ENCODE measurements at regions not wholly inside any gene's neighbourhood (a gene's known extent, or its start where the extent isn't known, plus 50 kb on each side); places are given as distances from the start of the nearest gene placed in this dataset.

GRCh38 chr4:111228874-111229273 lies 606.0 kb upstream of the PITX2 start:
- no peaks in the 10 kb centered on the region for H3K27me3 ChIP-seq (ENCODE audit: control insufficient read depth, insufficient read depth, low read length)
- H4K8ac ChIP-seq (ENCODE audit: low read depth in 2 of 2, low read length in 2 of 2), result 0 out of 4 replicates have a peak overlapping the region, but pooled peaks of 1 of the 2 experiments have one; percentile 22
- H3K23ac ChIP-seq (ENCODE audit: low read depth, low read length), result no peak overlapping the region
- H3K4me3 ChIP-seq (ENCODE audit: insufficient read depth, low read depth, low read length), result no peak overlapping the region
- peak; percentile 68 for ATAC-seq (ENCODE audit: low read depth)
- TF ChIP-seq ELK1 (IDR thresholded peaks at IDR 0.05; ENCODE audit: borderline replicate concordance, low read depth, low read length) (no peak), CEBPB (IDR thresholded peaks at IDR 0.05; ENCODE audit: low read depth, low read length) (peak; percentile 38), MAFK (IDR thresholded peaks at IDR 0.05; ENCODE audit: low read depth, low read length) (no peak), POLR2A (IDR thresholded peaks at IDR 0.05; ENCODE audit: low read depth, low read length) (no peak), SMC3 (IDR thresholded peaks at IDR 0.05; ENCODE audit: low read depth, low read length) (no peak)
- no TSS peak for BruUV-seq (replicated peaks)
- no peak overlapping the region for H3K27ac ChIP-seq (ENCODE audit: insufficient read depth, low read length)
- H2BK20ac ChIP-seq (ENCODE audit: low read depth, low read length), result 0 out of 2 replicates have a peak overlapping the region, but pooled peaks have one; percentile 16
- no peak overlapping the region for H2AFZ ChIP-seq (replicated peaks; ENCODE audit: low read length, poor library complexity)
- dilution Hi-C loops (cut with HindIII; ENCODE audit: low sequenced_read_pairs, unreplicated experiment) (no loop called here), intact Hi-C loops (cut with micrococcal nuclease) (no loop called here), in situ Hi-C loops (cut with MboI; ENCODE audit: low sequenced_read_pairs) (no loop called here)
- H3K4me1 ChIP-seq (ENCODE audit: control insufficient read depth, insufficient read depth, low read length), result peaks cover 5% of the 10 kb centered on the region; the same call in 1 of the 2 replicates
- H2BK15ac ChIP-seq (ENCODE audit: low read depth, low read length), result no peak overlapping the region
- peak; percentile 75 for DNase-seq
- H4K91ac ChIP-seq (ENCODE audit: insufficient read depth, low read depth, low read length), result no peak overlapping the region
- no peak overlapping the region for H2BK5ac ChIP-seq (ENCODE audit: low read depth, low read length, poor library complexity, severe bottlenecking)
- H3K14ac ChIP-seq (replicated peaks; ENCODE audit: low read depth, low read length), result no peak overlapping the region
- ChIA-PET CTCF (no interaction called here), POLR2A (ENCODE audit: unreplicated experiment) (no interaction called here)
- H2BK120ac ChIP-seq (ENCODE audit: low read depth, low read length), result no peak overlapping the region
- no peak overlapping the region for H3K9ac ChIP-seq (ENCODE audit: low read depth, low read length)
- H4K20me1 ChIP-seq (ENCODE audit: insufficient read depth, low read length), result no peaks in the 10 kb centered on the region
- no peaks in the 10 kb centered on the region for H3K36me3 ChIP-seq (ENCODE audit: control insufficient read depth, insufficient read depth, low read length)
- no peak overlapping the region for H4K5ac ChIP-seq (ENCODE audit: low read depth, low read length)
- no peak overlapping the region for H3K56ac ChIP-seq (ENCODE audit: extremely low read depth, insufficient read depth, low read length)
- no peak overlapping the region for H2AK9ac ChIP-seq (replicated peaks; ENCODE audit: low read depth, low read length, poor library complexity)
- no CpG with 5 or more reads among the region's 1 CpG for WGBS, 2 experiments (ENCODE audit: extremely low coverage in 2 of 2, insufficient read length in 1 of 2)
- 0 out of 2 replicates have a peak, but pooled peaks cover 3% of the 10 kb centered on the region for H3K9me1 ChIP-seq (ENCODE audit: insufficient read depth, low read length)
- H3K9me3 ChIP-seq (ENCODE audit: control insufficient read depth, insufficient read depth, low read length), result no peaks in the 10 kb centered on the region; the same call in 1 of the 2 replicates
- H3K4ac ChIP-seq (ENCODE audit: low read depth, low read length), result peak overlapping the region; percentile 14
- H3K18ac ChIP-seq (ENCODE audit: low read depth, low read length), result peak overlapping the region; percentile 59; the same call in 1 of the 2 replicates
- H3K4me2 ChIP-seq (ENCODE audit: low read depth, low read length), result peak overlapping the region; percentile 45; the same call in 1 of the 2 replicates
- H3K79me1 ChIP-seq (ENCODE audit: low read depth in 1 of 2, low read length in 2 of 2), result no peaks in the 10 kb centered on the region
- H2AK5ac ChIP-seq (ENCODE audit: low read depth, low read length), result no peak overlapping the region

Measured in IMR-90 (cell line).